GM23338 (cell line): ENCODE measurements at regions not wholly inside any gene's neighbourhood (a gene's known extent, or its start where the extent isn't known, plus 50 kb on each side); places are given as distances from the start of the nearest gene placed in this dataset.

Experiments
- ATAC-seq: fragments of 200-7000 bp; cut with Tn5 transposase; 3 replicates; pipeline ENCODE4 v1.9.1; 2020
- DNase-seq: peaks from one replicate; pipeline ENCODE4 v3.0.0-alpha.2; 2015; ENCODE audit warnings: low spot score
- H2AFZ ChIP-seq: fragments of 200-600 bp; sonication (generic); 2 replicates; pipeline ENCODE4 v1.8.0; 2016; ENCODE audit warnings: antibody characterized with exemption, mild to moderate bottlenecking, moderate library complexity
- H3F3A ChIP-seq: fragments of 200-600 bp; sonication (generic); replicated peaks from 2 replicates; pipeline ENCODE4 v1.8.0; 2017; ENCODE audit warnings: antibody characterized with exemption, mixed run types, low read depth
- H3K27ac ChIP-seq: fragments of 200-600 bp; sonication (generic); 2 replicates; pipeline ENCODE4 v1.6.1; 2016; ENCODE audit warnings: low read depth
- H3K27me3 ChIP-seq: fragments of 200-600 bp; sonication (generic); 2 replicates; pipeline ENCODE4 v1.8.0; 2016; ENCODE audit warnings: mild to moderate bottlenecking, mixed run types, moderate library complexity; ENCODE audit not compliant: insufficient read depth
- H3K36me3 ChIP-seq: fragments of 200-600 bp; sonication (generic); 2 replicates; pipeline ENCODE4 v1.8.0; 2016; ENCODE audit warnings: mild to moderate bottlenecking; ENCODE audit not compliant: insufficient read depth
- H3K4me1 ChIP-seq: fragments of 200-600 bp; sonication (generic); 2 replicates; pipeline ENCODE4 v1.8.0; 2016; ENCODE audit warnings: mild to moderate bottlenecking, moderate library complexity; ENCODE audit not compliant: insufficient read depth
- H3K4me2 ChIP-seq: fragments of 200-600 bp; sonication (generic); 2 replicates; pipeline ENCODE4 v1.7.1; 2017; ENCODE audit warnings: mixed run types
- H3K4me3 ChIP-seq: fragments of 200-600 bp; sonication (generic); 2 replicates; pipeline ENCODE4 v1.6.1; 2016; ENCODE audit warnings: mixed run types
- H3K79me2 ChIP-seq: fragments of 200-600 bp; sonication (generic); replicated peaks from 2 replicates; pipeline ENCODE4 v1.8.0; 2017; ENCODE audit warnings: mild to moderate bottlenecking; ENCODE audit not compliant: insufficient read depth
- H3K9me2 ChIP-seq: fragments of 200-600 bp; sonication (generic); 2 replicates; pipeline ENCODE4 v1.8.0; 2017; ENCODE audit not compliant: insufficient read depth
- H4K20me1 ChIP-seq: fragments of 200-600 bp; sonication (generic); replicated peaks from 2 replicates; pipeline ENCODE4 v1.8.0; 2017; ENCODE audit warnings: mild to moderate bottlenecking; ENCODE audit not compliant: insufficient read depth
- H3K27ac Mint-ChIP-seq: 2 replicates; pipeline ENCODE4 v1.8.0; 2020; ENCODE audit warnings: inconsistent platforms, mild to moderate bottlenecking, moderate library complexity, mixed read lengths
- H3K27me3 Mint-ChIP-seq: 3 replicates; pipeline ENCODE4 v1.8.0; 2022; ENCODE audit warnings: low read depth, mild to moderate bottlenecking, moderate library complexity, mixed read lengths, inconsistent platforms; ENCODE audit not compliant: insufficient read depth, poor library complexity
- H3K36me3 Mint-ChIP-seq: 3 replicates; pipeline ENCODE4 v1.8.0; 2021; ENCODE audit warnings: low read depth, mild to moderate bottlenecking, inconsistent platforms, moderate library complexity, mixed read lengths
- H3K4me1 Mint-ChIP-seq: 3 replicates; pipeline ENCODE4 v1.8.0; 2020; ENCODE audit warnings: mild to moderate bottlenecking, inconsistent platforms, mixed read lengths
- H3K4me3 Mint-ChIP-seq: 3 replicates; pipeline ENCODE4 v1.8.0; 2021; ENCODE audit warnings: moderate library complexity, mild to moderate bottlenecking, inconsistent platforms, mixed read lengths
- H3K9me3 Mint-ChIP-seq: 3 replicates; pipeline ENCODE4 v1.8.0; 2020; ENCODE audit warnings: moderate library complexity, mild to moderate bottlenecking, inconsistent platforms, mixed read lengths
- ETS1 ChIP-seq: IDR thresholded peaks from 2 replicates; pipeline ENCODE4 v1.6.1; 2016; ENCODE audit warnings: antibody characterized with exemption
- EZH2 ChIP-seq: fragments of 200-600 bp; sonication (generic); IDR thresholded peaks from one replicate; pipeline ENCODE4 v1.8.0; 2017; ENCODE audit warnings: antibody characterized with exemption, mild to moderate bottlenecking, low read depth; ENCODE audit not compliant: unreplicated experiment
- POLR2AphosphoS5 ChIP-seq: IDR thresholded peaks from 2 replicates; pipeline ENCODE4 v1.6.1; 2016; ENCODE audit warnings: antibody characterized with exemption, low read depth
- ZNF331 ChIP-seq: fragments of 250-450 bp; sonication (Bioruptor Pico); IDR thresholded peaks from 2 replicates; pipeline ENCODE4 v1.5.0; 2020; ENCODE audit warnings: low read depth, mild to moderate bottlenecking, moderate library complexity
- ZNF462 ChIP-seq: fragments of 250-450 bp; sonication (Bioruptor Pico); IDR thresholded peaks from 2 replicates; pipeline ENCODE4 v1.5.0; 2020; ENCODE audit warnings: mild to moderate bottlenecking, moderate library complexity

GRCh38 chr10:78458983-78459638 is 425.4 kb downstream of the RPS24 start (continued):
- TF ChIP-seq ZNF462 (CRISPR knock-in tag) (no peak), EZH2 (no peak)

GRCh38 chr10:78459639-78460037 is 426.0 kb downstream of the RPS24 start:
- Mint-ChIP-seq H3K4me3 (no peak overlapping the region), H3K36me3 (no peaks in the 10 kb centered on the region; the same call in 2 of the 3 replicates), H3K27me3 (peaks cover 3% of the 10 kb centered on the region), H3K4me1 (peaks cover 1% of the 10 kb centered on the region; the same call in 2 of the 3 replicates), H3K27ac (no peak overlapping the region), H3K9me3 (no peaks in the 10 kb centered on the region; the same call in 2 of the 3 replicates)
- Histone ChIP-seq H3K27ac (no peak overlapping the region), H3K4me3 (no peak overlapping the region), H3K4me2 (no peak overlapping the region), H3K36me3 (no peaks in the 10 kb centered on the region), H3K4me1 (no peaks in the 10 kb centered on the region), H3K79me2 (no peaks in the 10 kb centered on the region), H2AFZ (no peak overlapping the region), H4K20me1 (no peaks in the 10 kb centered on the region), H3K9me2 (no peaks in the 10 kb centered on the region), H3F3A (no peaks in the 10 kb centered on the region), H3K27me3 (no peaks in the 10 kb centered on the region)
- no peak for DNase-seq
- ATAC-seq = no peak
- TF ChIP-seq ETS1 (no peak), EZH2 (no peak), POLR2AphosphoS5 (no peak), ZNF462 (CRISPR knock-in tag) (no peak), ZNF331 (CRISPR knock-in tag) (no peak)
